Panc1 (cell line): ENCODE measurements at regions not wholly inside any gene's neighbourhood (a gene's known extent, or its start where the extent isn't known, plus 50 kb on each side); places are given as distances from the start of the nearest gene placed in this dataset.

Source experiments
- ATAC-seq: fragments of 200-7000 bp; cut with Tn5 transposase; 2 replicates; pipeline ENCODE4 v1.9.1; 2020; ENCODE audit warnings: mild to moderate bottlenecking, moderate library complexity
- BruUV-seq: library from RNA; stranded (reverse); fragments of 400-500 nt; replicated peaks from 2 replicates; lab custom pipeline; 2021; lab: Mats Ljungman, UMichigan
- CTCF ChIA-PET: fragments of 300-600 bp; sonication (Branson Sonifier 250); formaldehyde crosslinking; loops from one replicate; lab custom pipeline; 2022; ENCODE audit warnings: antibody characterized with exemption; lab: Charles Lee
- POLR2A ChIA-PET: fragments of 300-600 bp; sonication (Branson Sonifier 250); formaldehyde crosslinking; loops from one replicate; lab custom pipeline; 2022; ENCODE audit warnings: antibody characterized with exemption; lab: Charles Lee
- DNase-seq: peaks from one replicate; pipeline ENCODE4 v3.0.0-alpha.2; 2010; ENCODE audit warnings: low read depth, low spot score
- H3K27ac ChIP-seq: 2 replicates; pipeline ENCODE4 v1.5.1; 2011; ENCODE audit warnings: mild to moderate bottlenecking, low read length, inconsistent platforms
- H3K27me3 ChIP-seq: fragments of 200-500 bp; sonication (Bioruptor generic); 2 replicates; pipeline ENCODE4 v1.6.0; 2014; ENCODE audit warnings: low read length, inconsistent platforms; ENCODE audit not compliant: control insufficient read depth, insufficient read depth
- H3K36me3 ChIP-seq: fragments of 200-500 bp; sonication (Bioruptor generic); 2 replicates; pipeline ENCODE4 v1.5.1; 2014; ENCODE audit warnings: inconsistent platforms, mild to moderate bottlenecking, low read length, moderate library complexity; ENCODE audit not compliant: control insufficient read depth, insufficient read depth
- H3K4me1 ChIP-seq: 2 replicates; pipeline ENCODE4 v1.5.1; 2011; ENCODE audit warnings: inconsistent platforms, mild to moderate bottlenecking, low read length, moderate library complexity; ENCODE audit not compliant: control insufficient read depth, insufficient read depth
- H3K4me3 ChIP-seq, 2 experiments: 2 replicates each; pipeline ENCODE4 v1.5.1; 2011 to 2012; ENCODE audit warnings: low read depth in 2 of 2, low read length in 2 of 2, mild to moderate bottlenecking in 2 of 2, inconsistent platforms in 1 of 2, moderate library complexity in 1 of 2
- H3K9me3 ChIP-seq: fragments of 200-500 bp; sonication (Bioruptor generic); 2 replicates; pipeline ENCODE4 v1.5.1; 2014; ENCODE audit warnings: low read depth, mild to moderate bottlenecking, inconsistent platforms, low read length, moderate library complexity; ENCODE audit not compliant: control insufficient read depth, insufficient read depth
- CTCF ChIP-seq: fragments of 450-650 bp; IDR thresholded peaks from 2 replicates; pipeline ENCODE4 v1.5.1; 2017; ENCODE audit warnings: mild to moderate bottlenecking
- POLR2AphosphoS5 ChIP-seq: IDR thresholded peaks from 2 replicates; pipeline ENCODE4 v1.6.1; 2012; ENCODE audit warnings: mild to moderate bottlenecking, low read depth, low read length, moderate library complexity
- REST ChIP-seq, 2 experiments: IDR thresholded peaks; 2 replicates each; pipeline ENCODE4 v1.6.1; 2011 to 2012; ENCODE audit warnings: low read depth in 2 of 2, control low read depth in 1 of 2, low read length in 1 of 2, mild to moderate bottlenecking in 1 of 2, moderate library complexity in 1 of 2; ENCODE audit not compliant: insufficient read depth in 1 of 2
- SIN3A ChIP-seq: IDR thresholded peaks from 2 replicates; pipeline ENCODE4 v1.6.1; 2012; ENCODE audit warnings: low read depth, mild to moderate bottlenecking, low read length, moderate library complexity, borderline replicate concordance; ENCODE audit not compliant: insufficient read depth
- TCF7L2 ChIP-seq: IDR thresholded peaks from 2 replicates; pipeline ENCODE4 v1.6.1; 2011; ENCODE audit warnings: mild to moderate bottlenecking, low read depth, low read length, inconsistent platforms
- in situ Hi-C: cut with HindIII; loops from 2 replicates; pipeline ENCODE4 v1.10.0; 2016; ENCODE audit warnings: low sequenced_read_pairs, low pct_unique_long_range_greater_than_20kb
- intact Hi-C: fragments of 100-400 bp; cut with micrococcal nuclease; formaldehyde crosslinking; loops from one replicate; pipeline ENCODE4 v1.10.0; 2022; ENCODE audit not compliant: unreplicated experiment

- BruUV-seq, result no TSS peak
- H3K27me3 ChIP-seq, result peaks cover 32% of the 10 kb centered on the region
- in situ Hi-C loops (no loop called here), intact Hi-C loops (no loop called here)
- ATAC-seq, result no peak
- POLR2A ChIA-PET, result no interaction called here
- H3K4me3 ChIP-seq, result no peak overlapping the region
- CTCF ChIA-PET, result no interaction called here
- H3K27ac ChIP-seq, result no peak overlapping the region
- H3K9me3 ChIP-seq, result no peaks in the 10 kb centered on the region
- no peak for DNase-seq
- H3K4me1 ChIP-seq, result no peaks in the 10 kb centered on the region
- H3K36me3 ChIP-seq, result no peaks in the 10 kb centered on the region
- TF ChIP-seq POLR2AphosphoS5, result no peak
- TF ChIP-seq CTCF, result no peak
- no peak for TF ChIP-seq SIN3A
- no peak for TF ChIP-seq REST (IDR thresholded peaks at IDR 0.05; ENCODE audit: insufficient read depth in 1 of 2, low read depth in 2 of 2, low read length in 1 of 2)
- TF ChIP-seq TCF7L2, result no peak
Observed at GRCh38 chr10:129394518-129395328, 72.3 kb upstream of the MGMT start.

GRCh38 chr10:129396021-129396722 is 70.9 kb upstream of the MGMT start:
- Histone ChIP-seq H3K4me3 (no peak overlapping the region), H3K4me1 (no peaks in the 10 kb centered on the region), H3K27me3 (peaks cover 30% of the 10 kb centered on the region), H3K27ac (no peak overlapping the region), H3K36me3 (no peaks in the 10 kb centered on the region), H3K9me3 (no peaks in the 10 kb centered on the region)
- in situ Hi-C loops (no loop called here), intact Hi-C loops (no loop called here)
- DNase-seq, result no peak
- BruUV-seq, result no TSS peak
- TF ChIP-seq REST (IDR thresholded peaks at IDR 0.05; ENCODE audit: insufficient read depth in 1 of 2, low read depth in 2 of 2, low read length in 1 of 2) (no peak), SIN3A (no peak), POLR2AphosphoS5 (no peak), CTCF (no peak), TCF7L2 (no peak)
- ChIA-PET CTCF (no interaction called here), POLR2A (no interaction called here)
- no peak for ATAC-seq
